ENCODE measurements at regions not wholly inside any gene's neighbourhood (a gene's known extent, or its start where the extent isn't known, plus 50 kb on each side); places are given as distances from the start of the nearest gene placed in this dataset.
A peak's percentile ranks its signal among the peaks of the same experiment; 100 is the strongest.
"Not testable (repeated sequence)": the region's sequence is repeated elsewhere in the genome, so short reads cannot be mapped to it uniquely, and the experiment has no call there.

DNA sequence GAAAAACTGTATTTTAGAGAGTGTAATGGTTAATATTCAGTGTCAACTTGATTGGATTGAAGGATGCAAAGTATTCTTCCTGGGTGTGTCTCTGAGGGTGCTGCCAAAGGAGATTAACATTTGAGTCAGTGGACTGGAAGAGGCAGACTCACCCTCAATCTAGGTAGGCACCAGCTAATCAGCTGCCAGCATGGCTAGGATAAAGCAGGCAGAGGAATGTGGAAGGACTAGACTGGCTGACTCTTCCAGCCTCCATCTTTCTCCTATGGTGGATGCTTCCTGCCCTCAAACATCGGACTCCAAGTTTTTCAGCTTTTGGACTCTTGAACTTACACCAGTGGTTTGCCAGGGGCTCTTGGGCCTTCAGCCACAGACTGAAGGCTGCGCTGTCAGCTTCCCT, 740.3 kb downstream of the RNF144A start:
- DNase-seq, result not testable (repeated sequence)

DNA sequence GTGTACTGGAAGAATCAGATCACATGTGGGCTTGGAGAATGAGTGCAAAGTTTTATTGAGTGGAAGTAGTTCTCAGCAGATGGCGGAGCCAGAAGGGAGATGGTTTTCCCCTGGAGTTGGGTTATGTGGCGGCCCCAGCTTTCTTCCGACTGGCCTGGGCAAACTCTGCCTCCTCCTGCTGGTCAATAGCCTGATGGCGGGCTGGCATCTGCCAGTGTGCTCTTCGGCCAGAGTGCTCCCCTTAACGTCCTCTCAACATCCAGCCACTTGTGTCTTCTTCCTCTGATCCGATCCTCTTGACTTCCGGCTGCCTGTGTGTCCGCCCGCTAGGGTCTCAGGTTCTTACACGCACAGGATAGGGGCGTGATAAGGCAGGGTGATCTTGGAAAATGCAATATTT, 741.3 kb downstream of the RNF144A start:
- DNase-seq, result no peak

DNA sequence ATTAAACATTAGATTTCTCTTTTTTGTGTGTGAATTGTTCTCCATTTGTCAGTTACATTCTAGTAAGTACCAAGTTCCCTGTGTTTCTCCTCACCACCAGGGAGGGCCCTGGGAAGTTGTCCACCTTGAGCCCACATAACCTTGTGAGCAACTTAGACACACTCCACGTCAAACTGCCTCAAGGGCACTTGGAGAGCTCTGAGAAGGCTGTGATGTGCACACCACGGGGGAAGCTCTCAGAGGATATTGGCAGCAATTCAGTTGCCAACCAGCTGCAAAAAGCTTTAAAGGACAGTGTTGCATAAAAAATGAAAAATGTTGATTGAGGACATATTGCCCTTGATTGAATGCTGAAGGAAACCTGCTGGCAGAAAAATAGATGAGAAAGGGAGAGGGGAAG, 743.6 kb downstream of the RNF144A start:
- DNase-seq, result no peak

DNA sequence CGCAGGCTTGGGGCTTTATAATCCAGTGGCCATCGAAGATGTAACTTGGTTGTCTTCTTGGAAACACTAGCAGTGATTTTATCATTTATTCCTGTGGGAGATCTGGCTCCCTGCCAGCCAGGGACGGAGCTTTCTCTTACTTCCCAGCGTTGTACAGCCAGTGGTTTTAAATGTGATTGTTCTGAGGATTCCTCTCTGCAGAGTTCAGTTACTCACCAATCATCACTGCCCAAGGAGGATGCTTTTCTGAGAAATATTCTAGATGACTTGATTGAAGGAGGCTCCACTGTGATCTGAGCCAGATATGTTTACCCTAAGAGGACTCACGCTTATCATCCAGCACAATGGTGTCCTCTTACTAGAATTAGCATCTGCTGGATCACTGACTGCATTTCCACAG, 744.3 kb downstream of the RNF144A start:
- no peak for DNase-seq

DNA sequence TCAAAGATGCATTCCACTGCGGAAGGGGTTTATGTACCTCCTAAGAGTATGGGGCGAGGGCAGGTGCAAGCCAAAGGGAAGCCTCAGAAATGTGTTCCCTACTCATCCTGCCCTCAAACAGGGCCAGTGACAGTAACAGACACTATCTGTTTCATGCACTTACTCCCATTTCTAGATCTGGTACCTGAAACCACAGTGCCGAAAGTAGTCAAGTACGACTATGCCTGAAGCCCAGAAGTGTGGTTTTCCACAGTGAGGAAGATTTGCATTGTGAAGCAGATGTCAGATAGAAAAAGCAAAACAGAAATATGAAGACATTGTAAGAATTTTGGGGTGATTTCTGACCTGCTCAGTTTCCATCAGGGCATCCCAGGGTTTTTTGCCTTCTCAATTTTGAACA, 748.7 kb downstream of the RNF144A start:
- no peak for DNase-seq

DNA sequence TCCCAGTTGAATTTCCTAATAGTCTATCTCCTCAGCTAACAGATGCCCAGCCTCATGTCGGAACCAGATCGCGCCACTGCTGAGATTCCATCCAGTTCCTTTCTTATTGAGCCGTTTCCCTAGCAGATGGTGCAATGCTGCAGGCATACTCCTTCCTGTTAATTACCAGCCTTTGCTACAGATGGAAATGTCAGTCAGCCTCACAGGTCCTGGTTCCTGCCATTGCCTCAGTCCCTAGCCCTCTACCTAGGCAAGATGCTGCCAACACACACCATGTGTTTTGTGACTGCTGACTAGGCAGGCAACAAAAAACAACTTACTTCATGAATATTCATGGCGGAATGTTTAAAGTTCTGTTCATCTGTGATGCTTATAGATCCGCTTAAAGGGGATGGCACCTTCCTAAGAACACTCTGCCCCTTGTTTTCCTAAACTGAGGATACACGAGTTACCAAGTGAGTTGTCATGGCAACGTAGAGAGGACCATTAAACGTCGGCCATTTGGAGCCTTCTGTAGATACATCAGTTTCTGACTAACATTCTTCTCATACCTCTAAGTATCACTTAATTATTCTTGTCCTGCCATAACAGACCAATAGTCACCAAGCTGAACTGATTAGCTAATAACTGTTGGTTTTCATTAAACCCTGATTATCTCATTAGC, 749.5 kb downstream of the RNF144A start:
- no peak for DNase-seq

DNA sequence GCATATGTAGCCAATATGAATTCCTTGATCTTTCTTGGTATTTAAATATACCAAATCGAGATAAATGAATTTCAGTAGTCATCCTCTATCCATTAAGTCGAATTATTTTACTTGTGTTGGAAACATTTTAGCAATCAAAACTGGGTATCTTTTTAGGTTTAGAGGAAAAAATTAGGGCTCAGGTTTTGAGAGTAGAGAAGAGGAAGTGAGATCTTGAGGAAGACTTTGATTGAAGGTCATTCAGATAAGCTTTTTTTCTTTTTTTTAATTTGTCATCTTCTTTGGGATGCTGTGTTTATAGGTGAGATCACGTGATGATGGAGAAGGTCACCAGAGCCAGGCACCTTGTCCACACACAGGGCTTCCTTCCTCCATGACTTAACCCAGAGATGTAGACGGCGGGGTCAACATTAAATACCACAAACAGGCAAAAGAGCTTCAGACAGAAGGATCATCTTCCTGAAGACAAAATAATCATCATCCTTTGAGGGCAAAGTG, 750.1 kb downstream of the RNF144A start:
- DNase-seq, result no peak

DNA sequence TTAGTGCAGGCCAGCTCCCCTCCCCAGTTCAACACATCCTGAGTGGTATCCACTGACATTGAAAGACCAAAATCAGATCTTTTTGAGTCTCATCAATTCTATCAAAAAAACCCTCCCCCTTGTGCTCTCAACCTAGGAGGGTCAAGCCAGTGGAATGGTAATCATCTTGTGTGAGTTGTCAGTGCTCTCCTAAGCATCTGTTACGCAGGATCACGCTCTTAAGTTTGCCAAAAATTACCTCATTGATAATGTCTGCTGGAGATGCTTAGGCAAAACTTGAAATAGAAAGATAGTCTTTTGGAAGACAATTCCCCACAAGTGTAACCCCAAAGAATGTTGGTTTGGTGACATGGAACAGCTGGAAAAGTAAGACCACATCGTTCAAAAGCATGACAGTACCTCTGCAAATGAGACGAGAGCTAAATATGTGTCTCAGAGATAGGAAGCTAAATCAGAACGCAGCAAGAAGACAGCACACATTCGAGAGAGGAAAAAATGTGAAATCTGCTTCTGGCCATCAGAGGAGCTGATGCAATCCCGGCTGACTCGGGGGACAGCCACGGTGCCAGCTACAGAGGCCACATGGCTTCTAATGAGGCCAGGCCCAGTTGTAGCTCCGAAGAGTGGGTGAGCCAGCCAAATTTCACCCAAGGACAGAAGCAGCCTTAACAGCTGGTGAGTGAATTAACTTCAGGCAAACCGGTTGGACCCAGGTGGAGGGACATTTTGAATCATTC, 753.9 kb downstream of the RNF144A start:
- DNase-seq, result no peak

DNA sequence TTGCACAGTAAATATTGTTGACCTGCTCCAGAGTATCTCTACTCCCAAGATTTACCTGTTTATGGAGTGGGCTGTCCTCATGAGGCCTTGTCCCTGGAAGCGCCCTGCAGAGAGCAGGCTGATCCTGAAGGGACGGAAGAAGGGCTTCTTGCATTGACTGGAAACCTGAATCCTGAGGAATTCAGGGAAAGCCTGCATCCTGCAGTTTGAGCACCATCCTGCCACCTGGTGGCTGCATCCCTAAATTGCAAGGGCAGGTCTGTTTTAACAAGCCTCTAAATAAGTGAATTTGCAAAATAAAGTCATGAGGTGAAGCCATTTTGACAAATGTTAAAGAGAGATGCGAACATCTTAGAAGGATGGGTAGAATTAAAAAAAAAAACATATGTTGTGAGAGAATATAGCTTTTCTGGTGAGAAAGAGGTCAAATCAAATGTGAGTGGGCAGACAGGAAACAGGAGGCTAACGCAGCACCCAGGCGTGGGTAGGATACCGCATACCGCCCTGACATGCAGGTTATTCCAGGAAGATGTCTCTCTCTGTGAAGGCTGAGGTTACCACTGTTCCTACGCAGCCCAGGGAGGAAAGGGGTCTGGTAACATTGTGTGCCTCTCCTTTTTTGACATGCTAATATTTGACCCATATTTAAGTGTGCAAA, 754.9 kb downstream of the RNF144A start:
- DNase-seq, result no peak

DNA sequence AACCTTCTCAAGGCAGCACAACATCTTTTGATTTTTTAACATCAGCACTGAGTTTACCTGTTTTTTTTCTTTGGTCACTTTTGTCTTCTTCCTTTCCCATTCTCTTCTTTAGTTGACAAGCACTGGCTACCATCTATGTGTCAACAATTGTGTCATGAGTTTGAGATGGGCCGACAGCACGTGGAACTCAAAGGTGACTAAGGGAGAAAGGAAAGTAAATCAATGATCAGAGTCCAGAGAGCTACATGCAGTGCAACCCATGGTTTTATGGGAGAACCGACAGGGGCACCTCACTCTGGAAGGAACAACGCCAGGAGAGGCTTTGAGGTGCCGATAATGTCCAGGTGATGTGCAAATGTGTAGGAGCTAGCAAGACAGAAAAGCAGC, 755.5 kb downstream of the RNF144A start:
- no peak for DNase-seq

DNA sequence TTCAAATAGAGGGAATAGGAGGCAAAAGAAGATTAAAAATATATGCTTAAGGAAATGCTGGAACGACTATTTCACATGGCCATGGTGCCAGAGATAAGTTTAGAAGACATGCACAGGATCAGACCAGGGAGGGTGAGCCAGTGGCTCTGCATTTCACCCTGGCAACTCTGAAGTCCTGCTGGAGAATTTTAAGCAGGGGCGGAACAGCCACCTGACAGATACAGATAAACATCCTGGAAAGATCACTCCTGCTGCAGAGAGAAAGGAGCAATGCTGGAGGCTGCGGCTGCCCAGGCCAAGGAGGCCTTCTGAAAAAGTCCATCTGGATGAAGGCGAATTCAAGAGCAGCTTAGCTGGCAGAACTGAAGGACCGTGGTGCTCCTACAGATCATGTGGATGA, 755.9 kb downstream of the RNF144A start:
- no peak for DNase-seq

DNA sequence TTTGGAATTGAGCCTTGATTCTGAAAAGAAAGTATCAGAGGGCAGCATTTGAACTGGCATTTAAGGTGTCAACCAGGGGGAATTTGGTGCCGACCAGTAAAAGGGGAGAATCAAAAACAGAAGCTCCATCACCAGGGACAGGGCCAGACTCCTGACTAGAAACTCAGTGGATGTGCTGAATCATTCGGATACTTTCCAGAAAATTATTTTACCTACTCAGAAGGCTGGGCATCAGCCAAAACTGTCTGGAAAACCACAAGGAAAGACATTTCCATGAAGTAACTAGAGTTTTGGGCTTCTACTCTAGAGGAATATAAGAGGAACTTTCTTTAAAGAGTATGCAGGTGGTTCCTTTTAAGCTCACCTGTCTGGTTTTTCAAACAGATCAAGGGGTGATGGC, 756.6 kb downstream of the RNF144A start:
- DNase-seq, result no peak

DNA sequence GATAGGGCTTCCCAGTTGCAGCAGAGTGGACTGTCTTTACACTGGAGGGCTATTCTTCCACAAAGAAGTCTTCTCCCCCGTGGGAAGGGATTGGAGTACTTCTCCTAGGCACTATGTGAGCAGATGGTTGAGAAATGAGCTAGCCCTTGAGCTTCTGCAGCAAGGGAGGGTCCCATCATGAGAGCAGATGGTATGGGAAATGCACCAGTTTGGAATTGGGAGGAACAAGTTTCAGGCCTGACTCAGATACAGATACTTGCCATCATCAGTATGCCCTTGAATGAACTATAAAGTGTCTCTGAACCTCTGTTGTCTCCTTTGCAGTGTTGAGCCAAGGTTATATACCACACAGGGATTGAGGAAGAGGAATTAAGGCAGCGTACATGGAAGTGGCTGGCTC, 757.4 kb downstream of the RNF144A start:
- DNase-seq, result no peak

DNA sequence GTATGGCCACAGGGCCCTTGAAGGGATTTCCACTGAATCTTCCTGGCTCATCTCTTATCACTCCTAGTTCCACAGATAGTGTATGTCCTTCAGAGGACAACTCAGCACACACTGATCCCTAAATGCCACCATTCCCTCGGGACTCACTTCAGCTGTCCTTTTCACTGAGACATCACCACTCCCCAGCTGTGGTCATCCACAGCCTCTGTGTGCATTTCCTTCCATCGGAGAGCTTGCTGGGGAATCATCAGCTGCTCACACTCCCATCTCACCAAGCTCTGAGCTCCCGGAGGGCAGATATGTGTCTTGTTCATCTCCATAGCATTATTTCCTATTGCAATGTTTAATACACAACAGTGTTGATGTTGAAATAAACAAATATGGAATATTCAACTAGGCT, 759.5 kb downstream of the RNF144A start:
- no peak for DNase-seq

DNA sequence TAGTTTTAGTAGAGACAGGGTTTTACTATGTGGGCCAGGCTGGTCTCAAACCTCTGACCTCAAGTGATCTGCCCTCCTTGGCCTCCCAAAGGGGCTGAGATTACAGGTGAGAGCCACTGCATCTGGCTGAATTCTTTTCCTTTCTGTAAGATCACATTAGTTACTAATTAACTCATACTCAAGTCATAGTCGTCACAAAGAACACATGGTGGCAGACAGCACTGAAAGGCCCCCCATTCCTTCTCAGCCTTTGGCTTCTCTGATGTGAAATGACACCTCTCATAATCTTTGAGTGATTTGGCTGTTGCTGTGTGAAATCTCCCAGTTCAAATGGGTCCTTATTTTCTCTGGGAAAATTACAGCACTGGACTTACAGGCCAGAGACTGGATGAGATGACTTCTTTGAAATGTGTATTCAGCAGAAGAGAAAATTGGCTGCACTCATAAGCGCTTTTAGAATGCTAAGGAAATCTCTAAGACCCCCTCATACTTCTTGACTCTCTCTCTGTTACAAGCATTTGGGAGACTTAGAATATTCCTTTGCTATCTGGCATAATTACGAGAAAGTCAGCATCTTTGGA, 764.8 kb downstream of the RNF144A start:
- no peak for DNase-seq

DNA sequence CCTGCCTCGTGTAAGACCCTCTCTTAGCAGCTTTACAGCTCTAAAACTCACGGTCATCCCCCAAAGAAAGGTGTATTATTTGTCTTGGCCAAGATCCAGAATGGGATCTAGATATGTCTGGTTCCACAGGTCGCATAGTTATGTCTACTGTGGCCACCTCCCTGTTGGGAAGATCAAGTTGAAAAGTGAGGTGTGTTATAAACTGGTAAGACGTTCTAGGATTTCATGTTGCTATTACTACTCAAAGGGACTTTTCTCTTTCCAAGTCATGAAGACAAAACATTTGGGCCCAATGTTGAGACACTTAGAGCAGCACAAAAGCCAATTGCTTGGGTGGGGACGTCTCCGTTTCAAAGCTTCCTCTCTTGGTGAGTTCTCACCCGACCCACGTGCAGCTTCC, 766.0 kb downstream of the RNF144A start:
- DNase-seq, result no peak

DNA sequence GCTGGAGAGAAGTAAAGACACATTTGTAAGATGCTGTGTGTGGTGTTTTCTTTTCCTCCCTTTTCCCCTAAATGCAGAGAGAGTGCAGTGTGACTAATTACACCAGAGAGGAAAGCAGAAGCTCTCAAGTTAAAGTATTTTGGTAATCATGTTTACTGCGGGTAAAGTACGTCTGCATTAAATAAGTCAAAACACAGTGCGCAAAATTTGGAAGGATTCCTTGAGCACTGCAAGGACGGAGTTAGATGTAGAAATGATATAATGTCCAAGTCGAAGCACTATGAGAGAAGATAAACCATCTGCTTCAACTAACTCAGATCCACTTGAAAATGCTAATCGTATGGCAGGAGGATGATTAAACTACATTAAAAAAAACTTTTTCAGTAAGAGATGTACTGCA, 766.5 kb downstream of the RNF144A start:
- no peak for DNase-seq

DNA sequence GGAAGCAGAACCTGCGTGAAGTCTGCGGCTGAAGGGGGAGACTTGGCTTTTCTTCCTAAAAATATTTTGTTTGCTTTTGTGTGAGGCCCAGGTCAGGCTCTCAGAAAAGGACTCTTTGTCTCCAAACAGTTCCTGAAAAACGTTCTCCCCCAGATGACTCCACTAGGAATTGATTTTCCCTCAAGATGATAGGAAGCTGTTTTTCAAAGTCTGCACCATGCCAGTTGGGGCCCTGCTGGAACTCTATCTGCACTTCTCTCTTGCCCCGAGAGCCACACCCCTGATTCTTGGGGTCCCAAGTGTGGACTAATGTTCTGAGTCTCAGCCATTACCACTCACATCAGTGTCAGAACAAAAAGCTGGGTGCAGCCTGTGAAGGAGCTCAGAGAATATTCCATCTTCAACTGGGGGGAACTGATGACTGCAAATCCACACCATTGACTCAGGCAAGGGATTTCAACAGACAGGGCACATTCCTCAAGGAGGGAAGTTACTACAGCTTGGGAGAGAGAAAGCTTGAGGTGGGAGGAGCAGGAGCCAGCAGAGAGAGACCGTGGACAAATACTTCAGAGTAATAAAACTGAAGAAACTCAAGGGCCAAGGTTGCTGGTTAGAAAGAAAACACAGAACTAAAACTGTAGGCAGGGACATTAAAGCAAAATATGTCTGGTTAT, 768.3 kb downstream of the RNF144A start:
- DNase-seq, result no peak

DNA sequence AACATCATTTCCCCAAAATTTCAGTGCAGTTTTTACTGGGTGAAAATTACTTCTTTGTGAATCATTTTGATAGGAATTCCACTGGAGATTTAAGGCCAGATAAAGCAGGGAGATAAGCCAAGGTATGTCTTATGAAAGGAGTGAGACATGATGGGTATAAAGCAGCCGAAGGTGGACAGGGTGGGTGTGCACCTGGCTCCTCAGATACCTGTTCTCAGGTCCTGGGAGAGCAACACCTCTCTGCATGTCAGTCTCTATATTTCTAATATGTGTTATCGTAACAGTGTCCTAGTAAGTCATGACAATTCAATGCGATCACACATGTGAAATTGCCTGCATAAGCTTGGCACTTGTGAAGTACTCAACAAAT, 768.8 kb downstream of the RNF144A start:
- no peak for DNase-seq

DNA sequence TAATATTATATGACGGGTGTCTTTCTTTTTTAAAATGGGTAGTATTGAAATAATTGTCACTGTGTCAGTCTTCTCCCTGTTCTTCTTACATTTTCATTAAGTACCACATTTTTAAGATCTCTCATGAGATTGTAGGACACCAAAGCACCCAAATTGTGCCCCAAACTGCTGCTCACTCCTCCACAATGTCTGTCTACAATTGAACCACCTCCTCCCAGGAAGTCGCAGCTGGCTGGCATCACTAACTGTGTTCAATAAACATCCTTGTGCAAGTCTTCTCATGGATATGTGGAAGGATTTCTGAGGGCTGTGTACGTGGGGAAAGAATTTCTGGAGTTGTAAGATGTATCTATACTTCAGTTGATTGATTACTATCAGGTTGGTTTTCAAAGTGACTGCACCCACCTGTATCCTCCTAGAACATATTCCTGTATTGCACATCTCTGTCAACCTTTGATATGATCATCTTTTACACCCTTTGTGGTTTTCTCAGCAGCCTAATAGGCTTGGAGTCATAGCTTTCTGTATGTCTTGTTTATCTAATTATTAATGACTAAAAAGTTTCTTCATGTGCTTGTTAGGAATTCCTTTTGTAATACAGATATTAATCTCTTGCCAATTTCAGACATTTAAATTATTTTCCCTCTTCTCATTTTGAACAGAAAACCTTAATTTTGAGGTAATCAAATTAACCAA, 774.9 kb downstream of the RNF144A start:
- no peak for DNase-seq

DNA sequence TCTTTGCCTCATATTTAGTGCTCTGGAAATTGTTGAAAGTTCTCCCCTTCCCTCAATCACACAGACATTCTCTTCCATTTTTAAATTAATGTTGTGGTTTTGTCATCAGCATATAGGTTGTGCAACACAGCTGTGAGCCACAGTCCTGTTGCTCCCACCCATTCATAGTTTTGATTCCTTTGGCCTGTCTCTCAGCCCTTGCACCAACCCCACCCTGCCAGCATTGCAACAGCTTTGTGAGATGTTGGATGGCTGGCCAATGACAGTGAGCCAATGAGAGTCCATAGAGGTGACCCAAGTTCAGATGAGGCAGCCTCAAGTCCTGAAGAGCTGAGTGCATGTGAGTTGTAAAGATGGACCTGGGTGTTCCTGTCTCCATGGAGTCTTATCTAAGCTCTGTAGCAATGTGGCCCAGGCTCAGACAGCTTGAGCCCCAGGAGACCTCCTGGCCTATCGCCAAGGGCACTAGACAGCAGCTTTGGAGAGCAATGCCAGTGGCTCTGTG, 775.5 kb downstream of the RNF144A start:
- peak; percentile 10 for DNase-seq

Measured in NCI-H1436 (cell line).